ENCODE measurements at regions not wholly inside any gene's neighbourhood (a gene's known extent, or its start where the extent isn't known, plus 50 kb on each side); places are given as distances from the start of the nearest gene placed in this dataset.

- intact Hi-C loops (cut with micrococcal nuclease), result no loop called here
Observed at GRCh38 chr13:34757441-34757840, 184.6 kb upstream of the NBEA start.

More at GRCh38 chr13:34757441-34757840, 184.6 kb upstream of the NBEA start:
- no peak overlapping the region for H2AFZ ChIP-seq (ENCODE audit: low read depth, low read length)
- FAIRE-seq (peak; percentile 31), DNase-seq (ENCODE audit: low read depth, low spot score) (no peak)
- no peak overlapping the region for H3K4me2 ChIP-seq (ENCODE audit: insufficient read depth, low read length)
- BruUV-seq (replicated peaks), result no TSS peak
- H4K20me1 ChIP-seq (replicated peaks; ENCODE audit: control insufficient read depth, extremely low read depth, insufficient read depth, low read length), result no peaks in the 10 kb centered on the region
- no peaks in the 10 kb centered on the region for H3K36me3 ChIP-seq (ENCODE audit: control insufficient read depth in 2 of 2, extremely low read depth in 1 of 2, insufficient read depth in 2 of 2, low read length in 2 of 2)
- ChIA-PET CTCF (no interaction called here), POLR2A (no interaction called here)
- no peak overlapping the region for H3K4me3 ChIP-seq (replicated peaks in 1 of 3; ENCODE audit: insufficient read depth in 1 of 3, low read depth in 1 of 3, low read length in 3 of 3)
- no peaks in the 10 kb centered on the region for H3K9me3 ChIP-seq (replicated peaks; ENCODE audit: control insufficient read depth, insufficient read depth, low read length)
- no peaks in the 10 kb centered on the region for H3K4me1 ChIP-seq (ENCODE audit: control insufficient read depth, extremely low read depth, insufficient read depth, low read length)
- TF ChIP-seq, protein P1, sequence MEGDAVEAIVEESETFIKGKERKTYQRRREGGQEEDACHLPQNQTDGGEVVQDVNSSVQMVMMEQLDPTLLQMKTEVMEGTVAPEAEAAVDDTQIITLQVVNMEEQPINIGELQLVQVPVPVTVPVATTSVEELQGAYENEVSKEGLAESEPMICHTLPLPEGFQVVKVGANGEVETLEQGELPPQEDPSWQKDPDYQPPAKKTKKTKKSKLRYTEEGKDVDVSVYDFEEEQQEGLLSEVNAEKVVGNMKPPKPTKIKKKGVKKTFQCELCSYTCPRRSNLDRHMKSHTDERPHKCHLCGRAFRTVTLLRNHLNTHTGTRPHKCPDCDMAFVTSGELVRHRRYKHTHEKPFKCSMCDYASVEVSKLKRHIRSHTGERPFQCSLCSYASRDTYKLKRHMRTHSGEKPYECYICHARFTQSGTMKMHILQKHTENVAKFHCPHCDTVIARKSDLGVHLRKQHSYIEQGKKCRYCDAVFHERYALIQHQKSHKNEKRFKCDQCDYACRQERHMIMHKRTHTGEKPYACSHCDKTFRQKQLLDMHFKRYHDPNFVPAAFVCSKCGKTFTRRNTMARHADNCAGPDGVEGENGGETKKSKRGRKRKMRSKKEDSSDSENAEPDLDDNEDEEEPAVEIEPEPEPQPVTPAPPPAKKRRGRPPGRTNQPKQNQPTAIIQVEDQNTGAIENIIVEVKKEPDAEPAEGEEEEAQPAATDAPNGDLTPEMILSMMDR (IDR thresholded peaks at IDR 0.05; ENCODE audit: extremely low read depth in 1 of 2, insufficient read depth in 1 of 2, low read depth in 1 of 2, low read length in 2 of 2), result no peak
- TF ChIP-seq MAX (IDR thresholded peaks at IDR 0.05; ENCODE audit: insufficient read depth, insufficient read length), result no peak
- TF ChIP-seq EZH2 (IDR thresholded peaks at IDR 0.05; ENCODE audit: borderline replicate concordance, low read depth, low read length, severe bottlenecking), result no peak
- no peak for TF ChIP-seq MYC (IDR thresholded peaks at IDR 0.05; ENCODE audit: low read depth, low read length)
- no peak for TF ChIP-seq POLR2A (IDR thresholded peaks at IDR 0.05; ENCODE audit: low read depth, low read length)
- TF ChIP-seq POLR2AphosphoS5 (IDR thresholded peaks at IDR 0.05; ENCODE audit: insufficient read depth, low read depth, low read length), result no peak
- no peak for TF ChIP-seq GATA2 (IDR thresholded peaks at IDR 0.05; ENCODE audit: insufficient read depth, insufficient read length, low read depth, low read length)
- TF ChIP-seq JUN (IDR thresholded peaks at IDR 0.05; ENCODE audit: borderline replicate concordance, insufficient read depth, insufficient read length, low read depth), result no peak
- no peak for TF ChIP-seq FOS (IDR thresholded peaks at IDR 0.05; ENCODE audit: borderline replicate concordance, insufficient read depth, low read length)
- dilution Hi-C loops (cut with MboI; ENCODE audit: extremely low pct_ligation_motif_present, low sequenced_read_pairs), result no loop called here
- H3K79me2 ChIP-seq (ENCODE audit: control insufficient read depth, insufficient read depth, low read length), result no peaks in the 10 kb centered on the region
- no peak overlapping the region for H3K9ac ChIP-seq (replicated peaks; ENCODE audit: extremely low read depth, insufficient read depth, low read length)
- no peak overlapping the region for H3K27ac ChIP-seq (ENCODE audit: insufficient read depth, low read depth, low read length)
- H3K27me3 ChIP-seq (ENCODE audit: control insufficient read depth in 2 of 2, insufficient read depth in 2 of 2, low read length in 2 of 2), result no peaks in the 10 kb centered on the region
- H3K9me1 ChIP-seq (replicated peaks; ENCODE audit: control insufficient read depth, extremely low read depth, insufficient read depth, low read length), result no peaks in the 10 kb centered on the region
